Panc1 (cell line): ENCODE measurements at regions not wholly inside any gene's neighbourhood (a gene's known extent, or its start where the extent isn't known, plus 50 kb on each side); places are given as distances from the start of the nearest gene placed in this dataset.
A peak's percentile ranks its signal among the peaks of the same experiment; 100 is the strongest.

Experiments used
- POLR2AphosphoS5 ChIP-seq: IDR thresholded peaks from 2 replicates; pipeline ENCODE4 v1.6.1; 2012; ENCODE audit warnings: mild to moderate bottlenecking, low read depth, low read length, moderate library complexity
- REST ChIP-seq, 2 experiments: IDR thresholded peaks; 2 replicates each; pipeline ENCODE4 v1.6.1; 2011 to 2012; ENCODE audit warnings: low read depth in 2 of 2, control low read depth in 1 of 2, low read length in 1 of 2, mild to moderate bottlenecking in 1 of 2, moderate library complexity in 1 of 2; ENCODE audit not compliant: insufficient read depth in 1 of 2
- SIN3A ChIP-seq: IDR thresholded peaks from 2 replicates; pipeline ENCODE4 v1.6.1; 2012; ENCODE audit warnings: low read depth, mild to moderate bottlenecking, low read length, moderate library complexity, borderline replicate concordance; ENCODE audit not compliant: insufficient read depth
- TF ChIP-seq, protein P1 (sequence below): fragments of 450-650 bp; IDR thresholded peaks from 2 replicates; pipeline ENCODE4 v1.5.1; 2017; ENCODE audit warnings: mild to moderate bottlenecking

DNA sequence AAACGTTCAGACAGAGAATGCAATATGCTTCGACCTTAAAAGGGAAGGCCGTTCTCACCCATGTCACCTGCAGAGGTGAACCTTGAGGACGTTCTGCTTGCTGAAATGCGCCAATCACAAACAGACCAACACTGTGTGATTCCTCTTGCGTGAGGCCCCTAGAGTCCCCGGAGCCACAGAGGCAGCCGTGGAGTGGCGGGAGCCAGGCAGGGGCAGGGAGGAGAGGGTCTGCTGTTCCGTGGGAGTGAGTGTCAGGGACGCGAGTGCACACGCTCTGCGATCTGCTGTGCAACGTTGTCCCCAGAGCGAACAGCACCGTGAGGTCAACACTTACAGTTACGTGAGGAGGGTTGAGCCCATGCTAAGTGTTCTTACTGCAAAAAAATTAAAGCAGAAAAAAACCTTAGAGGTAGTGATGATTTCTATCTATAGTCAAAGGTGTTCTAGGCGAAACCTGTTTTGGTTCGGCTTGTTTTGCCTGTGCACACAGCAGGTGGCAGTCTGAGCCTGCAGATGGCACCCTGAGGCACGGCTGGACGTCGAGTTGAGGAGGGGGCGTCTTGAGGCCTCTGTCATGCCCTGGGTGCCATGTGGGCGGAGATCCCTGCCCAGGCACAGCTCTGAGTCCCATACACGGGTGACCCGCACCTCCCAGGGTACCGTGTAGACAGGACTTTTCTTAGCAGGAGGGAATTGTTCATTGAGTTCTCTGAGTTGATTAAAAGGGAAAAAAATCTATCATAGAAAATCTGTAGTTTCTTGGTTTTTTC, 71.7 kb upstream of the FRMD1 start:
- no peak for TF ChIP-seq SIN3A
- TF ChIP-seq, protein P1, sequence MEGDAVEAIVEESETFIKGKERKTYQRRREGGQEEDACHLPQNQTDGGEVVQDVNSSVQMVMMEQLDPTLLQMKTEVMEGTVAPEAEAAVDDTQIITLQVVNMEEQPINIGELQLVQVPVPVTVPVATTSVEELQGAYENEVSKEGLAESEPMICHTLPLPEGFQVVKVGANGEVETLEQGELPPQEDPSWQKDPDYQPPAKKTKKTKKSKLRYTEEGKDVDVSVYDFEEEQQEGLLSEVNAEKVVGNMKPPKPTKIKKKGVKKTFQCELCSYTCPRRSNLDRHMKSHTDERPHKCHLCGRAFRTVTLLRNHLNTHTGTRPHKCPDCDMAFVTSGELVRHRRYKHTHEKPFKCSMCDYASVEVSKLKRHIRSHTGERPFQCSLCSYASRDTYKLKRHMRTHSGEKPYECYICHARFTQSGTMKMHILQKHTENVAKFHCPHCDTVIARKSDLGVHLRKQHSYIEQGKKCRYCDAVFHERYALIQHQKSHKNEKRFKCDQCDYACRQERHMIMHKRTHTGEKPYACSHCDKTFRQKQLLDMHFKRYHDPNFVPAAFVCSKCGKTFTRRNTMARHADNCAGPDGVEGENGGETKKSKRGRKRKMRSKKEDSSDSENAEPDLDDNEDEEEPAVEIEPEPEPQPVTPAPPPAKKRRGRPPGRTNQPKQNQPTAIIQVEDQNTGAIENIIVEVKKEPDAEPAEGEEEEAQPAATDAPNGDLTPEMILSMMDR: peak; percentile 88
- no peak for TF ChIP-seq REST (IDR thresholded peaks at IDR 0.05; ENCODE audit: insufficient read depth in 1 of 2, low read depth in 2 of 2, low read length in 1 of 2)
- no peak for TF ChIP-seq POLR2AphosphoS5
